Lower leg skin (tissue), 3 donors: ENCODE measurements at regions not wholly inside any gene's neighbourhood (a gene's known extent, or its start where the extent isn't known, plus 50 kb on each side); places are given as distances from the start of the nearest gene placed in this dataset.

Experiments used
- CTCF ChIP-seq, 3 donors: fragments of 450-650 bp; IDR thresholded peaks; one replicate each; pipeline ENCODE4 v1.5.1; 2016; ENCODE audit warnings: antibody characterized with exemption in 3 of 3, mild to moderate bottlenecking in 3 of 3, moderate library complexity in 2 of 3
- POLR2A ChIP-seq, 2 donors: fragments of 450-650 bp; IDR thresholded peaks; one replicate each; pipeline ENCODE4 v1.6.1; 2016 to 2017; ENCODE audit warnings: antibody characterized with exemption in 2 of 2, mild to moderate bottlenecking in 1 of 2, moderate library complexity in 1 of 2

DNA sequence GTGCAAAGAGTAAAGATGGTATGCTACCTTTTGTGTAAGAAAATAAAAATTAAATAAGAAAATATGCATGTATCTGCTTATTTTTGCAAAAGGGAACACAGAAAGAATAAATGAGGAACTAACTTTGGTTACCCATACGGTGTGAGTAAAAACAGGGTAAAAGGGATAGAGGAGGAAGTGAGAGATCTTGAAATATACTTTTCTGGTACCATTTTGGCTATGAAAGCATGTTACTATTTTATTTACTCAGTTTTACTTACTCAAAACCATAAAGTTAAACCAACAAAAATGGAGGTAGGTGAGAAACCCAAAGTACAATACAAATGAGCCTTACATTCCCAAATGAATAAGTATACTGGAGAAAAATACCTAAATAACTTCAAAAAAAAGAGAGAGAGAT is 122.0 kb upstream of the EGLN3 start:
- TF ChIP-seq POLR2A (IDR thresholded peaks at IDR 0.05) (no peak), CTCF (IDR thresholded peaks at IDR 0.05) (no peak)
